ENCODE measurements at regions not wholly inside any gene's neighbourhood (a gene's known extent, or its start where the extent isn't known, plus 50 kb on each side); places are given as distances from the start of the nearest gene placed in this dataset.
A peak's percentile ranks its signal among the peaks of the same experiment; 100 is the strongest.

DNA sequence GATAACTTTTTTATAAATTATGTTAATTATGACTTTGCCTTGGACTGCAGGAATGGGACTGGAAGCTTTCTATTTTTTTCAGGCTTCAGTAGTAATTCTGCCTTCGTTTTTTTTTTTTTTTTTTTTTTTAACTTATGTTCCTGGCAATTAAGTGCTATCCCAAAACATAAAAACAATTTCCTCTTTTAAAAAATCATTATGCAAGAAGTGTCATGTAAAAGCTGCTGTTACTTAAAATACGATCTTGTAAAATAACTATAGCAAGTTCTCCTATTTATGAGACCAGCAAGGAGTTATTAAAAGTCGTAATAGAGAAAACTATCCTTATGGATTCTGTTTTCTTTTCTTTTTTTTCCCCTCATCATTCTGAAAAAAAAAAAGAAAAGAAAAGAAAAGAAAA lies 106.6 kb upstream of the FOXN2 start:
- Mint-ChIP-seq H3K9me3 (peaks cover 2% of the 10 kb centered on the region; the same call in 1 of the 3 replicates), H3K27ac (peak overlapping the region; percentile 92; the same call in 1 of the 2 replicates), H3K4me1 (peaks cover 36% of the 10 kb centered on the region), H3K36me3 (ENCODE audit: low read depth) (no peaks in the 10 kb centered on the region; the same call in 1 of the 3 replicates), H3K27me3 (ENCODE audit: insufficient read depth, low read depth, poor library complexity) (peaks cover 4% of the 10 kb centered on the region), H3K4me3 (peak overlapping the region; percentile 56; the same call in 2 of the 3 replicates)
- no peaks in the 10 kb centered on the region for H3F3A ChIP-seq (replicated peaks; ENCODE audit: low read depth)
- ATAC-seq (no peak), DNase-seq (ENCODE audit: low spot score) (no peak)
- peak overlapping the region; percentile 13; the same call in 1 of the 2 replicates for H3K27ac ChIP-seq (ENCODE audit: low read depth)
- no peak for TF ChIP-seq EZH2 (IDR thresholded peaks at IDR 0.05; ENCODE audit: low read depth, unreplicated experiment)
- TF ChIP-seq, protein P1, sequence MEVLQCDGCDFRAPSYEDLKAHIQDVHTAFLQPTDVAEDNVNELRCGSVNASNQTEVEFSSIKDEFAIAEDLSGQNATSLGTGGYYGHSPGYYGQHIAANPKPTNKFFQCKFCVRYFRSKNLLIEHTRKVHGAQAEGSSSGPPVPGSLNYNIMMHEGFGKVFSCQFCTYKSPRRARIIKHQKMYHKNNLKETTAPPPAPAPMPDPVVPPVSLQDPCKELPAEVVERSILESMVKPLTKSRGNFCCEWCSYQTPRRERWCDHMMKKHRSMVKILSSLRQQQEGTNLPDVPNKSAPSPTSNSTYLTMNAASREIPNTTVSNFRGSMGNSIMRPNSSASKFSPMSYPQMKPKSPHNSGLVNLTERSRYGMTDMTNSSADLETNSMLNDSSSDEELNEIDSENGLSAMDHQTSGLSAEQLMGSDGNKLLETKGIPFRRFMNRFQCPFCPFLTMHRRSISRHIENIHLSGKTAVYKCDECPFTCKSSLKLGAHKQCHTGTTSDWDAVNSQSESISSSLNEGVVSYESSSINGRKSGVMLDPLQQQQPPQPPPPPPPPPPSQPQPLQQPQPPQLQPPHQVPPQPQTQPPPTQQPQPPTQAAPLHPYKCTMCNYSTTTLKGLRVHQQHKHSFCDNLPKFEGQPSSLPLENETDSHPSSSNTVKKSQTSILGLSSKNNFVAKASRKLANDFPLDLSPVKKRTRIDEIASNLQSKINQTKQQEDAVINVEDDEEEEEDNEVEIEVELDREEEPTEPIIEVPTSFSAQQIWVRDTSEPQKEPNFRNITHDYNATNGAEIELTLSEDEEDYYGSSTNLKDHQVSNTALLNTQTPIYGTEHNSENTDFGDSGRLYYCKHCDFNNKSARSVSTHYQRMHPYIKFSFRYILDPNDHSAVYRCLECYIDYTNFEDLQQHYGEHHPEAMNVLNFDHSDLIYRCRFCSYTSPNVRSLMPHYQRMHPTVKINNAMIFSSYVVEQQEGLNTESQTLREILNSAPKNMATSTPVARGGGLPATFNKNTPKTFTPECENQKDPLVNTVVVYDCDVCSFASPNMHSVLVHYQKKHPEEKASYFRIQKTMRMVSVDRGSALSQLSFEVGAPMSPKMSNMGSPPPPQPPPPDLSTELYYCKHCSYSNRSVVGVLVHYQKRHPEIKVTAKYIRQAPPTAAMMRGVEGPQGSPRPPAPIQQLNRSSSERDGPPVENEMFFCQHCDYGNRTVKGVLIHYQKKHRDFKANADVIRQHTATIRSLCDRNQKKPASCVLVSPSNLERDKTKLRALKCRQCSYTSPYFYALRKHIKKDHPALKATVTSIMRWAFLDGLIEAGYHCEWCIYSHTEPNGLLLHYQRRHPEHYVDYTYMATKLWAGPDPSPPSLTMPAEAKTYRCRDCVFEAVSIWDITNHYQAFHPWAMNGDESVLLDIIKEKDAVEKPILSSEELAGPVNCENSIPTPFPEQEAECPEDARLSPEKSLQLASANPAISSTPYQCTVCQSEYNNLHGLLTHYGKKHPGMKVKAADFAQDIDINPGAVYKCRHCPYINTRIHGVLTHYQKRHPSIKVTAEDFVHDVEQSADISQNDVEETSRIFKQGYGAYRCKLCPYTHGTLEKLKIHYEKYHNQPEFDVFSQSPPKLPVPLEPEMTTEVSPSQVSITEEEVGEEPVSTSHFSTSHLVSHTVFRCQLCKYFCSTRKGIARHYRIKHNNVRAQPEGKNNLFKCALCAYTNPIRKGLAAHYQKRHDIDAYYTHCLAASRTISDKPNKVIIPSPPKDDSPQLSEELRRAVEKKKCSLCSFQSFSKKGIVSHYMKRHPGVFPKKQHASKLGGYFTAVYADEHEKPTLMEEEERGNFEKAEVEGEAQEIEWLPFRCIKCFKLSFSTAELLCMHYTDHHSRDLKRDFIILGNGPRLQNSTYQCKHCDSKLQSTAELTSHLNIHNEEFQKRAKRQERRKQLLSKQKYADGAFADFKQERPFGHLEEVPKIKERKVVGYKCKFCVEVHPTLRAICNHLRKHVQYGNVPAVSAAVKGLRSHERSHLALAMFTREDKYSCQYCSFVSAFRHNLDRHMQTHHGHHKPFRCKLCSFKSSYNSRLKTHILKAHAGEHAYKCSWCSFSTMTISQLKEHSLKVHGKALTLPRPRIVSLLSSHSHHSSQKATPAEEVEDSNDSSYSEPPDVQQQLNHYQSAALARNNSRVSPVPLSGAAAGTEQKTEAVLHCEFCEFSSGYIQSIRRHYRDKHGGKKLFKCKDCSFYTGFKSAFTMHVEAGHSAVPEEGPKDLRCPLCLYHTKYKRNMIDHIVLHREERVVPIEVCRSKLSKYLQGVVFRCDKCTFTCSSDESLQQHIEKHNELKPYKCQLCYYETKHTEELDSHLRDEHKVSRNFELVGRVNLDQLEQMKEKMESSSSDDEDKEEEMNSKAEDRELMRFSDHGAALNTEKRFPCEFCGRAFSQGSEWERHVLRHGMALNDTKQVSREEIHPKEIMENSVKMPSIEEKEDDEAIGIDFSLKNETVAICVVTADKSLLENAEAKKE (CRISPR knock-in tag; IDR thresholded peaks at IDR 0.05): no peak
- no peak for TF ChIP-seq NANOG (IDR thresholded peaks at IDR 0.05; ENCODE audit: borderline replicate concordance)
- TF ChIP-seq, protein P2, sequence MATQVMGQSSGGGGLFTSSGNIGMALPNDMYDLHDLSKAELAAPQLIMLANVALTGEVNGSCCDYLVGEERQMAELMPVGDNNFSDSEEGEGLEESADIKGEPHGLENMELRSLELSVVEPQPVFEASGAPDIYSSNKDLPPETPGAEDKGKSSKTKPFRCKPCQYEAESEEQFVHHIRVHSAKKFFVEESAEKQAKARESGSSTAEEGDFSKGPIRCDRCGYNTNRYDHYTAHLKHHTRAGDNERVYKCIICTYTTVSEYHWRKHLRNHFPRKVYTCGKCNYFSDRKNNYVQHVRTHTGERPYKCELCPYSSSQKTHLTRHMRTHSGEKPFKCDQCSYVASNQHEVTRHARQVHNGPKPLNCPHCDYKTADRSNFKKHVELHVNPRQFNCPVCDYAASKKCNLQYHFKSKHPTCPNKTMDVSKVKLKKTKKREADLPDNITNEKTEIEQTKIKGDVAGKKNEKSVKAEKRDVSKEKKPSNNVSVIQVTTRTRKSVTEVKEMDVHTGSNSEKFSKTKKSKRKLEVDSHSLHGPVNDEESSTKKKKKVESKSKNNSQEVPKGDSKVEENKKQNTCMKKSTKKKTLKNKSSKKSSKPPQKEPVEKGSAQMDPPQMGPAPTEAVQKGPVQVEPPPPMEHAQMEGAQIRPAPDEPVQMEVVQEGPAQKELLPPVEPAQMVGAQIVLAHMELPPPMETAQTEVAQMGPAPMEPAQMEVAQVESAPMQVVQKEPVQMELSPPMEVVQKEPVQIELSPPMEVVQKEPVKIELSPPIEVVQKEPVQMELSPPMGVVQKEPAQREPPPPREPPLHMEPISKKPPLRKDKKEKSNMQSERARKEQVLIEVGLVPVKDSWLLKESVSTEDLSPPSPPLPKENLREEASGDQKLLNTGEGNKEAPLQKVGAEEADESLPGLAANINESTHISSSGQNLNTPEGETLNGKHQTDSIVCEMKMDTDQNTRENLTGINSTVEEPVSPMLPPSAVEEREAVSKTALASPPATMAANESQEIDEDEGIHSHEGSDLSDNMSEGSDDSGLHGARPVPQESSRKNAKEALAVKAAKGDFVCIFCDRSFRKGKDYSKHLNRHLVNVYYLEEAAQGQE (IDR thresholded peaks at IDR 0.05; ENCODE audit: unreplicated experiment): no peak
- TF ChIP-seq CREB1 (CRISPR knock-in tag; IDR thresholded peaks at IDR 0.05; ENCODE audit: low read depth): no peak
- TF ChIP-seq JUNB (IDR thresholded peaks at IDR 0.05; ENCODE audit: unreplicated experiment): no peak
- no peak for TF ChIP-seq POLR2AphosphoS5 (IDR thresholded peaks at IDR 0.05; ENCODE audit: low read depth)
- no peak for TF ChIP-seq ZNF331 (CRISPR knock-in tag; IDR thresholded peaks at IDR 0.05; ENCODE audit: low read depth)
- no peak for TF ChIP-seq STAT1 (IDR thresholded peaks at IDR 0.05; ENCODE audit: unreplicated experiment)
- TF ChIP-seq, protein P3, sequence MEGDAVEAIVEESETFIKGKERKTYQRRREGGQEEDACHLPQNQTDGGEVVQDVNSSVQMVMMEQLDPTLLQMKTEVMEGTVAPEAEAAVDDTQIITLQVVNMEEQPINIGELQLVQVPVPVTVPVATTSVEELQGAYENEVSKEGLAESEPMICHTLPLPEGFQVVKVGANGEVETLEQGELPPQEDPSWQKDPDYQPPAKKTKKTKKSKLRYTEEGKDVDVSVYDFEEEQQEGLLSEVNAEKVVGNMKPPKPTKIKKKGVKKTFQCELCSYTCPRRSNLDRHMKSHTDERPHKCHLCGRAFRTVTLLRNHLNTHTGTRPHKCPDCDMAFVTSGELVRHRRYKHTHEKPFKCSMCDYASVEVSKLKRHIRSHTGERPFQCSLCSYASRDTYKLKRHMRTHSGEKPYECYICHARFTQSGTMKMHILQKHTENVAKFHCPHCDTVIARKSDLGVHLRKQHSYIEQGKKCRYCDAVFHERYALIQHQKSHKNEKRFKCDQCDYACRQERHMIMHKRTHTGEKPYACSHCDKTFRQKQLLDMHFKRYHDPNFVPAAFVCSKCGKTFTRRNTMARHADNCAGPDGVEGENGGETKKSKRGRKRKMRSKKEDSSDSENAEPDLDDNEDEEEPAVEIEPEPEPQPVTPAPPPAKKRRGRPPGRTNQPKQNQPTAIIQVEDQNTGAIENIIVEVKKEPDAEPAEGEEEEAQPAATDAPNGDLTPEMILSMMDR (conservative IDR thresholded peaks at IDR 0.05; ENCODE audit: low read depth in 2 of 2): no peak
- TF ChIP-seq, protein P4, sequence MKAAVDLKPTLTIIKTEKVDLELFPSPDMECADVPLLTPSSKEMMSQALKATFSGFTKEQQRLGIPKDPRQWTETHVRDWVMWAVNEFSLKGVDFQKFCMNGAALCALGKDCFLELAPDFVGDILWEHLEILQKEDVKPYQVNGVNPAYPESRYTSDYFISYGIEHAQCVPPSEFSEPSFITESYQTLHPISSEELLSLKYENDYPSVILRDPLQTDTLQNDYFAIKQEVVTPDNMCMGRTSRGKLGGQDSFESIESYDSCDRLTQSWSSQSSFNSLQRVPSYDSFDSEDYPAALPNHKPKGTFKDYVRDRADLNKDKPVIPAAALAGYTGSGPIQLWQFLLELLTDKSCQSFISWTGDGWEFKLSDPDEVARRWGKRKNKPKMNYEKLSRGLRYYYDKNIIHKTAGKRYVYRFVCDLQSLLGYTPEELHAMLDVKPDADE (IDR thresholded peaks at IDR 0.05): no peak
- TF ChIP-seq EZH2phosphoT487 (IDR thresholded peaks at IDR 0.05; ENCODE audit: unreplicated experiment): no peak
- TF ChIP-seq ZNF114 (CRISPR knock-in tag; IDR thresholded peaks at IDR 0.05): no peak
- H3K27me3 ChIP-seq (ENCODE audit: insufficient read depth): no peaks in the 10 kb centered on the region
- no peaks in the 10 kb centered on the region for H4K20me1 ChIP-seq (replicated peaks; ENCODE audit: insufficient read depth)
- peak overlapping the region; percentile 65 for H3K4me2 ChIP-seq
- no peaks in the 10 kb centered on the region for H3K36me3 ChIP-seq (ENCODE audit: insufficient read depth)
- H3K9me2 ChIP-seq (ENCODE audit: insufficient read depth): peaks cover 10% of the 10 kb centered on the region; the same call in 1 of the 2 replicates
- no peak overlapping the region for H3K4me3 ChIP-seq
- peaks cover 34% of the 10 kb centered on the region for H3K4me1 ChIP-seq (ENCODE audit: insufficient read depth)
- no peak overlapping the region for H2AFZ ChIP-seq
- no peaks in the 10 kb centered on the region for H3K79me2 ChIP-seq (replicated peaks; ENCODE audit: insufficient read depth)

Measured in GM23338 (cell line).